Head of caudate nucleus (tissue), 42 donors: ENCODE measurements at regions not wholly inside any gene's neighbourhood (a gene's known extent, or its start where the extent isn't known, plus 50 kb on each side); places are given as distances from the start of the nearest gene placed in this dataset.

Source experiments
- DNase-seq, 42 donors: peaks; one replicate each; pipeline versions ENCODE4 v3.0.0 to v3.0.0-alpha.2; 2020 to 2021; ENCODE audit warnings: mixed read lengths in 7 of 42
- intact Hi-C: fragments of 100-400 bp; cut with DNase I; formaldehyde crosslinking; loops from one replicate; pipeline ENCODE4 v1.15.0; 2022

DNA sequence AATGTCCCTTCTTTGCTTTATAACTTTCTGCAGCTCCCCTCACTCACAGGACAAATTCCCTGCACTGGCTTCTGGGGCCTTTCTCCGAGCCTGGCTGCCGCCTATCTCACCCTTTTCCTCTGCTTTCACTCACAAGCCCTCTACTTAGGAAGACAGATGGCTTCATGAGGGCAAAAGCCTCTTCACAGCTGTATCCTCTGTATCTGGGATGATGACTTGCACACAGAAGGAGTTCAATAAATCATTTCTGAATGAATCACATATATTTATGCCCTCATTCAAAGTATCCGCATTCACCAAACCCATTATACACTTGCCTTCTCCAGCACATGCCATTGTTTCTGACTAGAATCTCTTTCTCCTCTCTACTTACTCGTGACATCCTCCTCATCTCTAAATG is 159.0 kb upstream of the RIPOR2 start:
- intact Hi-C loops, result no loop called here
- no peak for DNase-seq

GRCh38 chr6:25100288-25100687 is 164.5 kb upstream of the RIPOR2 start:
- intact Hi-C loops, result no loop called here
- no peak for DNase-seq

DNA sequence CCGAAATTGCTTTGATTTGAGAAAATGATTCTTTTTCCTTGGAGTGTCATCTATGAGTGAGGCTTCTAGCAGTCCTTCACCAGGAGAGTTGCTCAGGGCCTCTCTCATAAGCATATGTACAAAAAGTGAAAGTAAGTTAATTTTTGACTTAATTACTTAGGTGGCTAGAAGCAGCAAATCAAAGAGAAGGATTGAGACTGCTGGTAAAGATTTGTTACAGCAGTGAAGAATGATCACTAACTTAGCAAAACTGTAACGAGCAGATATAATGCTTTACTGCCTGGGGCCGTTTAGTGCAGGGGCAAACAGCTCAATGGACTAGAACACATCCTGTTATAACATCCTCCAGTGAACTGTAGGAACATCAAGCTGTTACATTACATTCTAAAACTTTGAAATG is 167.8 kb upstream of the RIPOR2 start:
- DNase-seq, result no peak
- intact Hi-C loops, result no loop called here

DNA sequence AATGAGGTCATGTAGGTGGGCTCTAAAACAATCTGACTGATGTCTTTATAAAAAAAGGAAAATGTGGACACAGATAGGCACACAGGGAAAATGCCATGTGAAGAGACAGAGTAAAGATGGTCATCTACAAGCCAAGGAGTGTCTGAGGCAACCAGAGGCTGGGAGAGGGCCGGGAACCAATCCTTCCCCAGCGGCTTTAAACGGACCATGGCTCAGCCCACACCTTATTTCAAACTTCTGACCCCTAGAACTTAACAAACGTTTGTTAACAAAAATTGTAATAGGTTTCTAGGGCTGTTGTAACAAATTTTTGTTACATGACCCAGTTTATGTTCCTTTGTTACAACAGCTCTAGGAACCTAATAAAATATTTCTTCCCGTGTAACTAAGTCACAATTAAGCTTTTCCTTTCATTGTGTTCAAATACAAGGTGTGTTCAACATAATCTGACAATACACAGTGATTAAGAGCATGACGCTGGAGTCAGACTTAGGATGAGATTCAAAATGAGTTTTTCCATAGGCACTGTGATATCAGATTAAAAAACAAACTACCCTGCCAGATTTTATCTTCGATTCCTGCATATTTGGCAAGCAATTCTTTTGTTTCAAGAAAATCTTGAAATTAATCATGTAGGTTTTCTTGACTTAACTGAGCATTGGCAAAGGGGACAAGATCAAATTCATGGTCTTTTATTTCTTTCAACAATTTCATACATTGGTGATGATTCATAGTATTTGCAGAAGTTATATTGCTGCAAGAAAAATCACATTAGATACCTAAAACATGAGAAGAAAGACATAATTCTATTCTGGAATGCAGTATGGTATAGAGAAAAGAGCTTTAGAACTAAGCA is 169.5 kb upstream of the RIPOR2 start:
- no peak for DNase-seq
- intact Hi-C loops, result no loop called here

- intact Hi-C loops, result no loop called here
- no peak for DNase-seq
Measured at GRCh38 chr6:25107218-25107617, 171.5 kb upstream of the RIPOR2 start.

DNA sequence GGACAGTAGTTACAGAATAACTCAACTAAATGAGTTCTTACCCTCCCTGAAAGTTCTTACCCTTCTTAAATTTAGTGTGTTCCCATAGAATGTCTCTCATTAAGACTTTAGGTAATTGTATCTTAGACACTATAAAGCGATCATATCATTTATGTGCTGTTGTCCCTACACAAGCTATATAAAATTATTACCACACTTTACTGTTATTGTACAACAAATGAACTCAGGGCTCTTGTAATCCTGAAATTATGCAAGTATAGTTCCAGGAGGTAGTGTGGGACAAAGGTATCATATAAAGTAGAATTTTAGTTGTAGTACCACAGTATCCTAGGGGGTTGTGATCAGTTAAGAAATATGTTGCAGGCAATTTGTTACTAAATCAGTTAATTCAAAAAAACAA is 167.4 kb upstream of the CARMIL1 start:
- intact Hi-C loops, result no loop called here
- DNase-seq, result no peak

- no peak for DNase-seq
- intact Hi-C loops, result no loop called here
Measured at GRCh38 chr6:25112322-25112773, 166.8 kb upstream of the CARMIL1 start.

- intact Hi-C loops, result no loop called here
- no peak for DNase-seq
Measured at GRCh38 chr6:25113436-25113835, 165.7 kb upstream of the CARMIL1 start.

DNA sequence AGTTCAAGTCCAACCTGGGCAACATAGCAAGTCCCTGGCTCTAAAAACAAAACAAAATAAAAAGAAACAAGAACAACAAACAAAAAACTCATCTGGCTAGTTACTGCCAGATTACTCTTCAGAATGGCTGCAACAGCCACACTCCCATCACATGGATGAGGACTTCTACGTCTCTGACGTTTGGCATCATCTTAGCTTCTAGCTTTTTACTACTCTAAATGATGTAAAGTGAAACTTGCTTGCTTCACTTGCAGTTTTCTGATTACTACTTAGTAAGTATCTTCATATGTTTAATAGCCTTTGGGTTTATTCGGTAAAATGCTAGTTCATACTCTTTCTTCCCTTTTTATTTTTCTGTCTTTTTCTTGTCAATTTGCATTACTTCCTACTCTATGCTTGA is 161.1 kb upstream of the CARMIL1 start:
- intact Hi-C loops, result no loop called here
- no peak for DNase-seq

- intact Hi-C loops, result no loop called here
- no peak for DNase-seq
Measured at GRCh38 chr6:25121186-25121585, 158.0 kb upstream of the CARMIL1 start.

GRCh38 chr6:25122001-25122400 is 157.2 kb upstream of the CARMIL1 start:
- intact Hi-C loops, result no loop called here
- DNase-seq, result no peak

DNA sequence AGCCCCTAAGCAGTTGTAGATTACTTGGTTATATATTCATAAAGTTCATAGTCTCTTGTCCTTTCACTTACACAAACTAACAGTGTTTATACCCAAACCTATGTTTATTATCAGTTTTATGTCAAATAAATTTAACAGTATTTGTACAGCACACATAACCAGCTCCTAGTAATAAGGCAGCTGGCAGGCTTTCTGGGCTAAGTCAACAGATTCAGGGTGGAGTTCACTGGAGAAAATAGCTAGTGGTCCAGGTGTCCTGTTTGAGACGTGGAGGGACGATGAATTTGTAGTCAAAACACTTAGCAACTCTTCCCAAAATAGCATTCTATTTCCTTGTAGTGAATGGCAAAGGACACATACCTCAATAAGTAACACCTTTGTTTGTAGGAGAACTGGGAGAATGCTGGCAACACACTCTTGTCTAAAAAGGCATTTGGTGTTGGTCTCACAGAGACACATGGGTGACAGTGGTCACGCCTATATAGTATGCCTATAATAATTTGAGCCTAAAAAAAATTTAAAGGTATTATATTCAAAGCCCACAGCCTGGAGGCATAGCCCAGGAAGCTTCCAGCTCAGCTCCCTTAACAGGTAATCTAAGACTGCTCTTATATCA is 156.4 kb upstream of the CARMIL1 start:
- intact Hi-C loops, result no loop called here
- DNase-seq, result no peak

- intact Hi-C loops, result no loop called here
- DNase-seq, result no peak
Measured at GRCh38 chr6:25124216-25124715, 154.9 kb upstream of the CARMIL1 start.

- no peak for DNase-seq
- intact Hi-C loops, result no loop called here
Measured at GRCh38 chr6:25125736-25126135, 153.4 kb upstream of the CARMIL1 start.

GRCh38 chr6:25127076-25127837 is 151.9 kb upstream of the CARMIL1 start:
- no peak for DNase-seq
- intact Hi-C loops, result no loop called here

DNA sequence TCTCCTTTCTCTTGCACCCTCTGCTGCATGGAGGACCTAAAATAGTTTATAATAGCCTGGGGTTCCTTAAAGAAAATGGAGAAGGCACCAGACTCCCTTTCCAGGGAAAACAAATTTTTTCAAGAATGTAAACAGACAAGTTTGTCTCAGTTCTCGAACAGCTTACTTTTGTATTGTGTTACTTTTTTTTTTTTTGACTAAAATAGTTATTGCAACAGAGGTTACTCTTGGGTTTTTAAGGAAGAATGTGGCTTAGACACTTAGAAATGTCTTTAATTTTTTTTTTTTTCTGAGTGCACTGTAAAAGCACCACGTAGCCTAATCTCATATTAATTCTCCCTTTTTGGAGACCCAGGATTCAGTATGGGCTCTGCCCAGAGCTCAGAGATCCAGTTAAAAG is 148.7 kb upstream of the CARMIL1 start:
- no peak for DNase-seq
- intact Hi-C loops, result no loop called here

GRCh38 chr6:25132934-25133333 is 146.2 kb upstream of the CARMIL1 start:
- DNase-seq, result no peak
- intact Hi-C loops, result no loop called here

- DNase-seq, result no peak
- intact Hi-C loops, result no loop called here
Measured at GRCh38 chr6:25133568-25133967, 145.6 kb upstream of the CARMIL1 start.

GRCh38 chr6:25136854-25137253 is 142.3 kb upstream of the CARMIL1 start:
- no peak for DNase-seq
- intact Hi-C loops, result no loop called here

DNA sequence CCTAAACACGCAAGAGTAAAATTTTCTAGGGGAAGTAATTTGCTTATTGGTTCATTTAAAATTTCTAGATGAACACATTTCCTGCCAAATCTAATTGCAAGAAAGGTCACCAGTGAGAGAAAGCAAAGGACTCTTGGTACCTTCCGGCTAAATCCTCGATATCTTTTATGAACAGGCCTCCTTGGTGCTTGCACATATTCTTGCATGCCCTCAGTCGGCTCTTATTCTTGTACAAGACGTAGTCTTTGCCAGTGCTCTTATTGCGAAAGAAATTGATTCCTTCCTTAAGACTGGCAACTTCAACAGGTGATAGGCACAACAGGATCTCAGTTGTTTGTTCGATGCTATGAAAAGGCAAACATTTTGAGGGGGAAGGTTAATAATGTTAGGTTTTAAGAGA is 141.7 kb upstream of the CARMIL1 start:
- intact Hi-C loops, result no loop called here

More for the DNA sequence above, 141.7 kb upstream of the CARMIL1 start:
- no peak for DNase-seq
